ENCODE measurements at regions not wholly inside any gene's neighbourhood (a gene's known extent, or its start where the extent isn't known, plus 50 kb on each side); places are given as distances from the start of the nearest gene placed in this dataset.

GRCh38 chr13:108527844-108528243 is 101.6 kb upstream of the MYO16 start:
- Histone ChIP-seq H3K4me3 (no peak overlapping the region), H3K9me3 (no peaks in the 10 kb centered on the region), H3K36me3 (ENCODE audit: low read depth) (no peaks in the 10 kb centered on the region), H3K4me1 (ENCODE audit: low read depth) (no peaks in the 10 kb centered on the region)
- ATAC-seq (no peak), DNase-seq (no peak)
- intact Hi-C loops (cut with DNase I, micrococcal nuclease) = no loop called here
- no peak for TF ChIP-seq CTCF (IDR thresholded peaks at IDR 0.05)

- no peaks in the 10 kb centered on the region for H3K4me1 ChIP-seq (ENCODE audit: low read depth)
- H3K36me3 ChIP-seq (ENCODE audit: low read depth) = no peaks in the 10 kb centered on the region
- ATAC-seq (no peak), DNase-seq (no peak)
- no peaks in the 10 kb centered on the region for H3K9me3 ChIP-seq
- intact Hi-C loops (cut with DNase I, micrococcal nuclease) = no loop called here
- H3K4me3 ChIP-seq = no peak overlapping the region
- no peak for TF ChIP-seq CTCF (IDR thresholded peaks at IDR 0.05)
These were observed 101.1 kb upstream of the MYO16 start for GRCh38 chr13:108528303-108528702.

- no peaks in the 10 kb centered on the region for H3K36me3 ChIP-seq (ENCODE audit: low read depth)
- no peaks in the 10 kb centered on the region for H3K4me1 ChIP-seq (ENCODE audit: low read depth)
- no peak for DNase-seq
- H3K4me3 ChIP-seq = no peak overlapping the region
- no peak for ATAC-seq
- no peak for TF ChIP-seq CTCF (IDR thresholded peaks at IDR 0.05)
- intact Hi-C loops (cut with DNase I, micrococcal nuclease) = no loop called here
- H3K9me3 ChIP-seq = no peaks in the 10 kb centered on the region
These were observed 95.6 kb upstream of the MYO16 start for GRCh38 chr13:108533842-108534241.

- intact Hi-C loops (cut with DNase I, micrococcal nuclease) = no loop called here
- TF ChIP-seq CTCF (IDR thresholded peaks at IDR 0.05) = no peak
These were observed 94.7 kb upstream of the MYO16 start for GRCh38 chr13:108534728-108535127.

GRCh38 chr13:108549934-108550333 is 79.5 kb upstream of the MYO16 start:
- Histone ChIP-seq H3K9me3 (no peaks in the 10 kb centered on the region), H3K4me1 (ENCODE audit: low read depth) (no peaks in the 10 kb centered on the region), H3K4me3 (no peak overlapping the region), H3K36me3 (ENCODE audit: low read depth) (no peaks in the 10 kb centered on the region)
- DNase-seq (no peak), ATAC-seq (no peak)
- intact Hi-C loops (cut with DNase I, micrococcal nuclease) = no loop called here
- no peak for TF ChIP-seq CTCF (IDR thresholded peaks at IDR 0.05)

More at GRCh38 chr13:108534728-108535127, 94.7 kb upstream of the MYO16 start:
- ATAC-seq (no peak), DNase-seq (no peak)
- Histone ChIP-seq H3K4me3 (no peak overlapping the region), H3K9me3 (no peaks in the 10 kb centered on the region), H3K4me1 (ENCODE audit: low read depth) (no peaks in the 10 kb centered on the region), H3K36me3 (ENCODE audit: low read depth) (no peaks in the 10 kb centered on the region)

GRCh38 chr13:108551674-108552073 is 77.7 kb upstream of the MYO16 start:
- intact Hi-C loops (cut with DNase I, micrococcal nuclease) = no loop called here
- ATAC-seq (no peak), DNase-seq (no peak)
- H3K4me3 ChIP-seq = no peak overlapping the region
- no peaks in the 10 kb centered on the region for H3K36me3 ChIP-seq (ENCODE audit: low read depth)
- no peaks in the 10 kb centered on the region for H3K4me1 ChIP-seq (ENCODE audit: low read depth)
- H3K9me3 ChIP-seq = no peaks in the 10 kb centered on the region
- no peak for TF ChIP-seq CTCF (IDR thresholded peaks at IDR 0.05)
